ENCODE measurements at regions not wholly inside any gene's neighbourhood (a gene's known extent, or its start where the extent isn't known, plus 50 kb on each side); places are given as distances from the start of the nearest gene placed in this dataset.

- TF ChIP-seq CTCF (IDR thresholded peaks at IDR 0.05), result no peak
- Histone ChIP-seq H3K36me3 (ENCODE audit: insufficient read depth in 1 of 2, low read depth in 1 of 2) (no peaks in the 10 kb centered on the region), H3K4me3 (no peak overlapping the region), H3K27me3 (ENCODE audit: insufficient read depth in 3 of 3, low read length in 2 of 3) (peaks cover 0 to 4% (median 0%) of the 10 kb centered on the region in 3 donors), H3K4me1 (no peaks in the 10 kb centered on the region), H3K27ac (no peak overlapping the region), H3K9me3 (peaks cover 12% of the 10 kb centered on the region)
- WGBS, 3 donors, result 91 to 96% (median 92%) methylated on average over 3 of the region's 3 CpGs
- DNase-seq (no peak), ATAC-seq (no peak)
- intact Hi-C loops (cut with DNase I), result no loop called here
Measured at GRCh38 chr2:60226943-60227342, 326.5 kb downstream of the BCL11A start.

GRCh38 chr2:60226191-60226590 is 327.3 kb downstream of the BCL11A start:
- intact Hi-C loops (cut with DNase I), result no loop called here
- H3K4me1 ChIP-seq, result no peaks in the 10 kb centered on the region
- peaks cover 0 to 4% (median 0%) of the 10 kb centered on the region in 3 donors for H3K27me3 ChIP-seq (ENCODE audit: insufficient read depth in 3 of 3, low read length in 2 of 3)
- no peak overlapping the region for H3K4me3 ChIP-seq
- H3K9me3 ChIP-seq, result peaks cover 4% of the 10 kb centered on the region
- no peak for TF ChIP-seq CTCF (IDR thresholded peaks at IDR 0.05)
- DNase-seq, result no peak
- H3K36me3 ChIP-seq (ENCODE audit: insufficient read depth in 1 of 2, low read depth in 1 of 2), result no peaks in the 10 kb centered on the region
- 80 to 84% (median 84%) methylated on average over 3 of the region's 3 CpGs for WGBS, 3 donors
- no peak for ATAC-seq
- no peak overlapping the region for H3K27ac ChIP-seq

GRCh38 chr2:60223859-60224258 is 329.6 kb downstream of the BCL11A start:
- DNase-seq, result no peak
- H3K36me3 ChIP-seq (ENCODE audit: insufficient read depth in 1 of 2, low read depth in 1 of 2), result no peaks in the 10 kb centered on the region
- H3K27ac ChIP-seq, result no peak overlapping the region
- H3K9me3 ChIP-seq, result no peaks in the 10 kb centered on the region
- peaks cover 0 to 4% (median 0%) of the 10 kb centered on the region in 3 donors for H3K27me3 ChIP-seq (ENCODE audit: insufficient read depth in 3 of 3, low read length in 2 of 3)
- ATAC-seq, result no peak
- 26 to 63% (median 38%) methylated on average over 2 of the region's 2 CpGs for WGBS, 3 donors
- TF ChIP-seq CTCF (IDR thresholded peaks at IDR 0.05), result no peak
- H3K4me1 ChIP-seq, result no peaks in the 10 kb centered on the region
- no peak overlapping the region for H3K4me3 ChIP-seq
- intact Hi-C loops (cut with DNase I), result no loop called here

GRCh38 chr2:60221098-60221497 is 332.4 kb downstream of the BCL11A start:
- WGBS, 3 donors, result 90 to 92% (median 90%) methylated on average over 3 of the region's 3 CpGs
- Histone ChIP-seq H3K9me3 (no peaks in the 10 kb centered on the region), H3K27me3 (ENCODE audit: insufficient read depth in 3 of 3, low read length in 2 of 3) (peaks cover 0 to 4% (median 0%) of the 10 kb centered on the region in 3 donors), H3K36me3 (ENCODE audit: insufficient read depth in 1 of 2, low read depth in 1 of 2) (no peaks in the 10 kb centered on the region), H3K4me3 (no peak overlapping the region), H3K27ac (no peak overlapping the region), H3K4me1 (no peaks in the 10 kb centered on the region)
- no peak for ATAC-seq
- intact Hi-C loops (cut with DNase I), result no loop called here
- DNase-seq, result no peak
- TF ChIP-seq CTCF (IDR thresholded peaks at IDR 0.05), result no peak

- ATAC-seq, result no peak
- H3K4me3 ChIP-seq, result no peak overlapping the region
- intact Hi-C loops (cut with DNase I), result no loop called here
- 71 to 77% (median 71%) methylated on average over 6 of the region's 6 CpGs for WGBS, 3 donors
- no peaks in the 10 kb centered on the region for H3K36me3 ChIP-seq (ENCODE audit: insufficient read depth in 1 of 2, low read depth in 1 of 2)
- TF ChIP-seq CTCF (IDR thresholded peaks at IDR 0.05), result no peak
- no peaks in the 10 kb centered on the region for H3K9me3 ChIP-seq
- no peak overlapping the region for H3K27ac ChIP-seq
- no peak for DNase-seq
- peaks cover 0 to 4% (median 0%) of the 10 kb centered on the region in 3 donors for H3K27me3 ChIP-seq (ENCODE audit: insufficient read depth in 3 of 3, low read length in 2 of 3)
- no peaks in the 10 kb centered on the region for H3K4me1 ChIP-seq
Measured at GRCh38 chr2:60219536-60219935, 333.9 kb downstream of the BCL11A start.
